Mesothelial cell of epicardium (in vitro differentiated cells): ENCODE measurements at regions not wholly inside any gene's neighbourhood (a gene's known extent, or its start where the extent isn't known, plus 50 kb on each side); places are given as distances from the start of the nearest gene placed in this dataset.
"Not testable (repeated sequence)": the region's sequence is repeated elsewhere in the genome, so short reads cannot be mapped to it uniquely, and the experiment has no call there.

Source experiments
- DNase-seq, 2 experiments: peaks; one replicate each; pipeline ENCODE4 v3.0.0; 2021; ENCODE audit warnings: low spot score in 2 of 2; ENCODE audit not compliant: unreplicated experiment in 2 of 2
- H3K27ac Mint-ChIP-seq: 2 replicates; pipeline ENCODE4 v1.8.0; 2021; ENCODE audit warnings: mixed read lengths
- H3K27me3 Mint-ChIP-seq: 2 replicates; pipeline ENCODE4 v1.8.0; 2021; ENCODE audit warnings: low read depth, mixed read lengths
- H3K36me3 Mint-ChIP-seq: 2 replicates; pipeline ENCODE4 v1.8.0; 2021; ENCODE audit warnings: mixed read lengths
- H3K4me1 Mint-ChIP-seq: 2 replicates; pipeline ENCODE4 v1.8.0; 2021; ENCODE audit warnings: mixed read lengths
- H3K4me3 Mint-ChIP-seq: 2 replicates; pipeline ENCODE4 v1.8.0; 2021; ENCODE audit warnings: mild to moderate bottlenecking, moderate library complexity, mixed read lengths
- H3K9me3 Mint-ChIP-seq: 2 replicates; pipeline ENCODE4 v1.8.0; 2021; ENCODE audit warnings: mixed read lengths
- CTCF ChIP-seq: fragments of 200-600 bp; sonication (generic); IDR thresholded peaks from one replicate; pipeline ENCODE4 v1.5.0; 2021; ENCODE audit warnings: antibody characterized with exemption; ENCODE audit not compliant: unreplicated experiment

GRCh38 chr3:178359728-178360127 lies 176.5 kb upstream of the KCNMB2 start:
- Mint-ChIP-seq H3K4me1 (peaks cover 10% of the 10 kb centered on the region), H3K9me3 (peaks cover 69% of the 10 kb centered on the region), H3K27ac (peak overlapping the region; percentile 70), H3K27me3 (no peaks in the 10 kb centered on the region), H3K4me3 (no peak overlapping the region), H3K36me3 (peaks cover 52% of the 10 kb centered on the region)
- DNase-seq, result no peak
- TF ChIP-seq CTCF, result no peak

DNA sequence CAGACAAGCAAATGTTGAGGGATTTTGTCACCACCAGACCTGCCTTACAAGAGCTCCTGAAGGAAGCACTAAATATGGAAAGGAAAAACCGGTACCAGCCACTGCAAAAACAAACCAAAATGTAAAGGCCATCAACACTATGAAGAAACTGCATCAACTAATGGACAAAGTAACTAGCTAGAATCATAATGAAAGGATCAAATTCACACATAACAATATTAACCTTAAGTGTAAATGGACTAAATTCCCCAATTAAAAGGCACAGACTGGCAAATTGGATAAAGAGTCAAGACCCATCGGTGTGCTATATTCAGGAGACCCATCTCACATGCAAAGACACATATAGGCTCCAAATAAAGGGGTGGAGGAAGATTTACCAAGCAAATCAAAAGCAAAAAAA lies 173.2 kb upstream of the KCNMB2 start:
- Mint-ChIP-seq H3K36me3 (peaks cover 56% of the 10 kb centered on the region), H3K9me3 (peaks cover 63% of the 10 kb centered on the region), H3K4me1 (peaks cover 13% of the 10 kb centered on the region)
- not testable (repeated sequence) for H3K27ac Mint-ChIP-seq, H3K4me3 Mint-ChIP-seq, DNase-seq, H3K27me3 Mint-ChIP-seq

- peaks cover 42% of the 10 kb centered on the region for H3K36me3 Mint-ChIP-seq
- peaks cover 17% of the 10 kb centered on the region for H3K4me1 Mint-ChIP-seq
- no peaks in the 10 kb centered on the region for H3K27me3 Mint-ChIP-seq
- no peak for DNase-seq
- H3K9me3 Mint-ChIP-seq, result peaks cover 52% of the 10 kb centered on the region
- no peak for TF ChIP-seq CTCF
- H3K27ac Mint-ChIP-seq, result peak overlapping the region; percentile 41
- no peak overlapping the region for H3K4me3 Mint-ChIP-seq
Measured at GRCh38 chr3:178367817-178368617, 168.2 kb upstream of the KCNMB2 start.

DNA sequence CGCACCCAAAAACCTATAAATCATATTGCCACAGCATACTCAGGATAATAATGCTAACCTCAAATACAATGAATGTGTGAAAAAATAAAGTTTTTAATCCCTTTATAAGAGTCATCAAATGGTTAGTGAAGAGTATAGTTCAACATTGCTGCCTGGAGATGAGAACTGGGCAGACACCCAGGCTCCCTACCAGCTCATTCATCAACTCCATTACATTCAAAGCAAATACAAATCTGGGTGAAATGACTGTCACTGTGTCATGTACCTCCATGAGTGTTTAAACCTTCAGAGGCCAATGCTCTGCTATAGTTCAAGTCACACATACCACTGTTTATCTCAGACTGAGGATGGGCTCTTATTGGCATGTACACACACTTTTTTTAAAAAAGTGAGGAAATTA lies 167.2 kb upstream of the KCNMB2 start:
- no peak overlapping the region for H3K27ac Mint-ChIP-seq
- H3K9me3 Mint-ChIP-seq, result peaks cover 42% of the 10 kb centered on the region
- no peaks in the 10 kb centered on the region for H3K27me3 Mint-ChIP-seq
- TF ChIP-seq CTCF, result no peak
- H3K4me1 Mint-ChIP-seq, result peaks cover 21% of the 10 kb centered on the region
- peaks cover 32% of the 10 kb centered on the region for H3K36me3 Mint-ChIP-seq
- no peak overlapping the region for H3K4me3 Mint-ChIP-seq
- DNase-seq, result no peak

DNA sequence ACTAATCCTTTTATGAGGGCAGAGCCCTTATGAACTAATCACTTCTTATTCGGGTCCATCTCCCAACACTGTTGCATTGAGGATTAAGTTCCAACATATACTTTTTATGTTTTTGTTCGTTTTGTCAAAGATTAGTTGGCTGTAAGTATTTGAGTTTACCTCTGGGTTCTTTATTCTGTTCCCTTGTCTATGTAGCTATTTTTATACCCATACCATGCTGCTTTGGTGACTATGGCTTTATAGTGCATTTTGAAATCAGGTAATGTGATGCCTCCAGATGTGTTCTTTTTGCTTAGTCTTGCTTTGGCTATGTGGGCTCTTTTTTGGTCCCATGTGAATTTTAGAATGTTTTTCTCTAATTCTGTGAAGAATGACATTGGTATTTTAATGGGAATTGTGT lies 166.4 kb upstream of the KCNMB2 start:
- Mint-ChIP-seq H3K9me3 (peaks cover 35% of the 10 kb centered on the region), H3K27me3 (no peaks in the 10 kb centered on the region), H3K4me1 (peaks cover 21% of the 10 kb centered on the region), H3K4me3 (no peak overlapping the region), H3K36me3 (peaks cover 25% of the 10 kb centered on the region), H3K27ac (no peak overlapping the region)
- DNase-seq, result no peak
- TF ChIP-seq CTCF, result no peak

DNA sequence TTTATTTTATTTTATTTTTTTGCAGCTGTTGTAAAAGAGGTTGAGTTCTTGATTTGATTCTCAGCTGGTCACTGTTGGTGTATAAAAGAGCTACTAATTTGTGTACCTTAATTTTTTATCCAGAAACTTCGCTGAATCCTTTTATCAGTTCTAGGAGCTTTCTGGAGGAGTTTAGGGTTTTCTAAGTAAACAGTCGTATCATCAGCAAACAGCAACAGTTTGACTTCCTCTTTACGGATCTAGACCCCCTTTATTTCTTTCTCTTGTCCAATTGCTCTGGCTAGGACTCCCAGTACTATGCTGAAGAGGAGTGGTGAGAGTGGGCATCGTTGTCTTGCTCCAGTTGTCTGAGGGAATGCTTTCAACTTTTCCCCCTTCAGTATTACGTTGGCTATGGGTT lies 165.8 kb upstream of the KCNMB2 start:
- no peaks in the 10 kb centered on the region for H3K27me3 Mint-ChIP-seq
- peaks cover 30% of the 10 kb centered on the region for H3K9me3 Mint-ChIP-seq
- no peak overlapping the region for H3K27ac Mint-ChIP-seq
- no peak for TF ChIP-seq CTCF
- H3K4me3 Mint-ChIP-seq, result no peak overlapping the region
- peaks cover 19% of the 10 kb centered on the region for H3K36me3 Mint-ChIP-seq
- H3K4me1 Mint-ChIP-seq, result peaks cover 21% of the 10 kb centered on the region
- no peak for DNase-seq
